Posterior cingulate gyrus (tissue), 11 donors: ENCODE measurements at regions not wholly inside any gene's neighbourhood (a gene's known extent, or its start where the extent isn't known, plus 50 kb on each side); places are given as distances from the start of the nearest gene placed in this dataset.
"Not testable (repeated sequence)": the region's sequence is repeated elsewhere in the genome, so short reads cannot be mapped to it uniquely, and the experiment has no call there.

Source experiments
- DNase-seq, 10 donors: peaks; one replicate each; pipeline versions ENCODE4 v3.0.0 to v3.0.0-alpha.2; 2020 to 2021; ENCODE audit warnings: mixed read lengths in 3 of 10
- intact Hi-C: fragments of 100-400 bp; cut with DNase I; formaldehyde crosslinking; loops from one replicate; pipeline ENCODE4 v1.15.1; 2023

DNA sequence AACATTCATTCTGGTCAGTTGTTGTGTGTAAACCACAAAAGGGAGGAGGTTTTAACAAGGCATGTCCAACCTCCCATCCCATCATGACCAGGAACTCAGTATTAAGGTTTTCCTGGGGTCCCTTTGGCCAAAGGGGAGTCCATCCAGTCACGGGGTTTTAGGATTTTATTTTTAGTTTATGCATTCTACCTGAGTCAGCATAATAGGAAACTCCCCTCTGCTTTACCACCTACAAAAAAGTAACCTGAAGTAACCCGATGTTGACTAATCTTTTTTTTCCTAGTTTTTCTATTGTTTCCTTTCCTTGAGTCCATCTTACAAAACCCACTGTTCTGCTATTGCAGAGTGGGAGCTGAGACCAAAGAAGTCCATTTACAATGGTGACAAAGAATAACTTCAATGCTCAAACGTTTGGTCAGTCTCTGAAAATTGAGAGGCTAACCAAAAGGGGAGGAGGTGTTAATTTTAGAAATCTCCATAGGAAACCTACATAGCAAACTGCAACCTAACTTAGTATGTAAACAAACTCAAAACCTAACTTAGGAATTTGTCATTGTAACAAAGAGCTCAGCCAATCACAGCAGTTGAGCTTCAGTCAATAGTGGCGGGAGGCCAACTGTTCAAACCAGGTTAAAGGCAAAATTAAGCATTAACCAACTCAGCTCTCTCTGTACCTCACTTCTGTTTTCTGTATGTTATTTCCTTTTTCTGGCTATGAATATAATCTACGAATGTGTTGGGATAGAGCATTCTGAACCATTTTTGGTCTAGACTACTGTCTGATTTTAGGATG is 1954.1 kb downstream of the PCDH9 start:
- intact Hi-C loops: no loop called here

DNA sequence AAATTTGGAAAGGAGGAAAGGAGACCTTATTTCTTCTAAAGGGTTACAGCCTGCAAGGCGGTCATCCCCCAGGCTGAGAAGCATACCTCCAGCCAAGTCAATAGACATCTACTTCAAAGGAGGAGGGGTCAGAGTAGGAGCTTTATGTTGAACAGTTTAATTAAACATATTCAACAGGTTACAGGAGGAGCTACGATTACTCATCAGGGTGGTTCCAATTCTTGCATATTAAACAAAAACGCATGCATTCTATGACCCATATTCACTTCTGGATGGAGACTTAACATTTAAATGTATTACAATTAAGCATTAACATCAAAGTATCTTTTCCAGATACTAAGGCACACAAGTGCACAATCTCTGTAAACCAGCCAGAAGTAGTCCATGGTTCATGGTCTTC is 1955.0 kb downstream of the PCDH9 start:
- no peak for DNase-seq
- intact Hi-C loops: no loop called here

More for the DNA sequence above, 1954.1 kb downstream of the PCDH9 start:
- DNase-seq: no peak

DNA sequence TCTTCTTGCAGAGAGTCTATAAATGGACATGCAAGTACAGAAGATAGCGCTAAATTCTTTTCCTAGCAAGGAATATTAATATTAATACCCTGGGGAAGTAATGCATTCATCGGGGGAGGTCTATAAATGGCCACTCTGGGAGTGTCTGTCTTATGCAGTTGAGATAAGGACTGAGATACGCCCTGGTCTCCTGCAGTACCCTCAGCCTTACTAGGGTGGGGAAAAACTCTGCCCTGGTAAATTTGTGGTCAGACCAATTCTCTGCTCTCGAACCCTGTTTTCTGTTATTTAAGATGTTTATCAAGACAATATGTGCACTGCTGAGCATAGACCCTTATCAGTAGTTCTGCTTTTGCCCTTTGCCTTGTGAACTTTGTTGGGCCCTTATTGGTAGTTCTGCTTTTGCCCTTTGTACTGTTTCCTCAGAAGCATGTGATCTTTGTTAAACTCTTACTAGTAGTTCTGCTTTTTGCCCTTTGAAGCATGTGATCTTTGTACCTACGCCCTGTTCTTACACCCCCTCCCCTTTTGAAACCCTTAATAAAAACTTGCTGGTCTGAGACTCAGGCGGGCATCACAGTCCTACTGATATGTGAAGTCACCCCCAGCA is 1956.2 kb downstream of the PCDH9 start:
- intact Hi-C loops, DNase-seq: not testable (repeated sequence)

DNA sequence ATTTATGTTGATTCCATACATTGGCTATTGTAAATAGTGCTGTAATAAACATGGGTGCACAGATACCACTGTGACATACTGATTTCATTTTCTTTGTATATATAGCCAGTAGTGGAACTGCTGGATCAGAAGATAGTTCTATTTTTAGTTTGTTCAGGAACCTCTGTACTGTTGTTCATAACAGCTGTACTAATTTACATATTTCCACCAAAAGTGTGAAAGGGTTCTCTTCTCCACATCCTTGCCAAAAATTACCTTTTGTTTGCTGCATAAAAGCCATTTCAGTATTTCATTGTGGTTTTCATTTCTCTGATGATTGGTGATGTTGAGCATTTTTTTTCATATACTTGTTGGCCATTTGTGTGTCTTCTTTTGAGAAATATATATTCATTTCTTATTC is 1962.1 kb downstream of the PCDH9 start:
- intact Hi-C loops: no loop called here
- no peak for DNase-seq

DNA sequence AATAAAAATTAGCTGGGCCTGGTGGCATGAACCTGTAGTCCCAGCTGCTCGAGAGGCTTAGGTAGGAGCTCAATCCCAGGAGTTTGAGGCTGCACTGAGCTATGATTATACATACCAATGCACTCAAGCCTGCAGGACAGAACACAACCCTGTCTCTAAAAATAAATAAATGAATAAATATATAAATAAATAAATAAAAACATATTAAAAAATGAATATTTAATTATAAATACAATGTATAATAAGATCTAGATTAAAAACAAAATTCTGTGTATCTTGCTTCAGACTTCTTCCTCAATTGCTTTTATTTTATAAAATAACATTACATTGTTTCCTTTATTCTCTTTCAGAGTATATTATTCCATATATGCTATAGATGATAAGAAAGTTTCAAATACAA is 1964.1 kb downstream of the PCDH9 start:
- DNase-seq: no peak
- intact Hi-C loops: no loop called here

DNA sequence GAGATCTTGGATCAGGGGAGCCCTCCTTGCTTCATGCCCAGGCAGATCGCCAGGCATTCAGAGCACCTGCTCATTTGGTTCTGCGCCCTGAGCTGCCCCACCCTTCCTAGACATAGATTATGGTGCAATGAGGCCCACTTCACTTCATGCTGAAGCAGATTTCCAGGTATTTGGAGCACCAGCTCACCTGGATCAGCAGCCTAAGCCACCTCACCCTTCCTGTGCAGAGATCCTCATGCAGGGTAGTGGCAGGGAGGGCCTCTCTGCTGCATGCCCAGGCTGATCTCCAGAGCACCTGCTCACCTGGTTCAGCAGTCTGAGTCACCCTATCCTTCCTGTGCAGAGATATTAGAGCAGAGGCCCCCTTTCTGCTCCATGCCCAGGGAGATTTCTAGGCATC is 1966.1 kb downstream of the PCDH9 start:
- peak in 3 of 10 donors; percentile 15 to 49 (median 45) for DNase-seq
- intact Hi-C loops: no loop called here

DNA sequence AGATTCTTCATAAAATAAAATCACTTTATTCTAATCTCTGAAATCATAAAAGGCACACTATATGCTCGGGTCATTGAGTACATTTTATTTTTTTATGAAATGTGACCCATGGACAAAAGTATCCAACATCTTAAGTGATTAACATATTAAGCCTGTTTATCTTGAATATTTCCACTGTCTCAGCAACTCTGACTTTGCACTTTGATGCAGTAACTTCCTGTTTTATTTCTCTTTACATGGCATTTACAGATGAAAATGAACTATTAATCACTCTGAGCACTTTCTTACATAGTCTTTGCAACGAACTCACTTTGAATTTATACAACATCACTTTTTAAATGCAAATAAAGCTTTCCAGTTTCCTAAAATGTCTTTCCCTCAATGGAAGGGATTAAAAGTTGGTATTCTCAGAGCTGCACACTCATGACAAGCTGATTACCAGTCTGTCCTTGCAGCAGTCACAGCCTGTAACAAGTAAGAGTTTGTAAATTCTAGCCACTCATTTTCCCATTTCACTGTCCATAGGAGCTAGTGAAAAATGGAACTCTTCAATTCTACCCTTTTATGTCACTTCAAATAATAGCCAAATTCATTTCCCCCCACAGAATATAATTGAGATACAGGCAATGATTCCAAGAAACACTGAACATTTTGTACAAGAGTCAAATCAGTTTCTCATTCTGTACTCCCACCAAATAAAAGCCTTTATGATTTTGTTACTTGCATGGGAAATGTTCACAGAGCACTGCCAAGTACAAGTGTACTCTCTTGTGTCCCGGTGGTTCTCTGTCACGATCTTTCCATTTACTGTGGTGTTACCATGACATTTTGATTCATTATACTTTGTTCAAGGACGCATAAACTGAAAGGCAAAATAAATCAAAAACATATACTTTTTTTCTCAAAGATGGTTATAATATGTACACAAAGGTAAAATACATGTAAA is 1968.9 kb downstream of the PCDH9 start:
- DNase-seq: no peak
- intact Hi-C loops: no loop called here

DNA sequence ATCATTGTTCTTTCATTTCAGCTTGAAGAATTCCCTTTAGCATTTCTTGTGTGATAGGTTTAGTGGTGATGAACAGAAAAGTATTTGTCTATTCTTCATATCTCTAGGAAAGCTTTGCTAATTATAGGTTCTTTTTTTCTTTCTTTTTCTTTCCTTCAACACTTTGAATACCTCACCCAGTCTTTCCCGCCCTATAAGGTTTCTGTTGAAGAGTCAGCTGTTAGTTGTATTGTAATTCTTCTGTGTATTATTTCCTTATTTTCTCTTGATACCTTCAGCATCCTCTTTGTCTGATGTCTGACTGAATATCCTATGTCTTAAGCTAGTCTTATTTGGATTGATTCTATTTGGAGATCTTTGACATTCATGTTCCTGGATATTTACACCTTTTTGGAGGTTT is 1989.4 kb downstream of the PCDH9 start:
- intact Hi-C loops: no loop called here

DNA sequence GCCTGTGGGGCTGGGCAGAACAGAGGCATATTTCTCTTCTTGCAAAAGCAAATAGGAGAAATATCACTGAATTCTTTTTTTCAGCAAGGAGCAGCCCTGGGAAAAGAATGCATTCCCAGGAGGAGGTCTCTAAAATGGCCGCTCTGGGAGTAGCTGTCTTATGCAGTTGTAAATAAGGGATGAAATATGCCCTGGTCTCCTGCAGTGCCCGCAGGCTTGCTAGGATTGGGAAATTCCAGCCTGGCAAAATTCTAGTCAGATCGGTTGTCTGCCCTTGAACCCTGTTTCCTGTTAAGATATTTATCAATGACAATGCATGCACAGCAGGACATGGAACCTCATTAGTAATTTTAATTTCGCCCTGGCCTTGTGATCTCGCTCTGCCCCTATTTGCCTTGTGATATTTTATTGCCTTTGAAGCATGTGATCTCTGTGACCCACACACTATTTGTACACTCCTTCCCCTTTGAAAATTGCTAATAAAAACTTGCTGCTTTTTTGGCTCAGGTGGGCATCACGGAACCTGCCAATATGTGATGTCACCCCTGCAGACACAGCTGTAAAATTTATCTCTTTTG is 1993.2 kb downstream of the PCDH9 start:
- intact Hi-C loops: no loop called here
- no peak for DNase-seq

More for the DNA sequence above, 1989.4 kb downstream of the PCDH9 start:
- no peak for DNase-seq

DNA sequence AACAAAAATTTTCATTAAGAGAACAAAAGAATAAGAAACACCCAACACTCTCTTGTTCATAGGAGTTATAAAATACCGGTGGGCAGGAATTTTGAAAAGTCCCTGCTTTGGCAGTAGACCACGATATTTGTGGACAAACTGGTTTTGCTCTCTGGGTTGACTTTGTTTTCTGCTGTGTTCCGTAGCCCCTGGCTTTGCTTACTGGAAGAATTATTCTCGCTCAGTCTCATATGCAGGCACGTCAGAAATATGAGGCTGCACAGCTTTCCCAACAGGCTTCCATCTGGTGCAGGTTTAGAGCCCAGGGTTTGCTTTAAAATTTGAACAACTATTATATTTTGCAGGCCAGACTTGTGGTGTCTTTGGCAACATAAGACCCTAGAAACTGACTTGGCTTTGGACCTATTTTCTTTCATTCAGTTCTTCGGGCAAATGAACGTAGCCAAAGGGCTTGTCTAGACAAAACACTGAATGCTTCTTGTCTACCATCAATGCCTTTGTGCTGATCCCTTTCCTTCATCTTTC is 2012.6 kb downstream of the PCDH9 start:
- intact Hi-C loops: no loop called here
- no peak for DNase-seq

DNA sequence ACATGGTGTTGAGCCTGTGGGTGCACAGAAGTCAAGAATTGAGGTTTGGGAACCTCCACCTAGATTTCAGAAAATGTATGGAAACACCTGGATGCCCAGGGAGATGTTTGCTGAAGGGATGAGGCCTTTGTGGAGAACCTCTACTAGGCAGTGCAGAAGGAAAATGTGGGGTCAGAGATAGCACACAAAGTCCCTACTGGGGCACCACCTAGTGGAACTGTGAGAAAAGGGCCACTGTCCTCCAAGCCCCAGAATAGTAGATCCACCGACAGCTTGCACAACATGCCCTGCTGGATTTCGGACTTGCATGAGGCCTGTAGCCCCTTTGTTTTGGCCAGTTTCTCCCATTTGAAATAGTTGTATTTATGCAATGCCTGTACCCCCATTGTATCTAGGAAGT is 2027.3 kb downstream of the PCDH9 start:
- intact Hi-C loops: not testable (repeated sequence)
- DNase-seq: peak in 1 of 10 donors; percentile 48

DNA sequence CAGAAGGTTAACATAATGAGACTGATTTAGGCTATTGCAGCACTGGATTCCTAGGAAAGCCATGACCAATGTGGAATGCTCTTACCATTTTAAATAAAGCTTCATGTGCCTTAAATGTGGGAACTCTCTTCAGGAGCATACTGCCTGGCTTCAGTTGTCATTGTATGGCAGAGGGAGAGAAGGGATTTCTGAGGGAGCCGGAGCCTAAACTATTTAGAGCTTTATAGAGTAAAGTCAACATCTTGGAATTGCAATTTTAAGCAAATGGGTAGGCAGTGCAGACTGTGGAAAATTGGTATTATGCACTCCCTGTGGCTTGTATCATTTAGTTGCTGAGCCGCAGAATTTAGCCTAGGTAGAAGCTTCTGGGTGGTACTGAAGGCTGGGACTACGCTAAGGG is 2041.4 kb downstream of the PCDH9 start:
- DNase-seq: no peak
- intact Hi-C loops: no loop called here

DNA sequence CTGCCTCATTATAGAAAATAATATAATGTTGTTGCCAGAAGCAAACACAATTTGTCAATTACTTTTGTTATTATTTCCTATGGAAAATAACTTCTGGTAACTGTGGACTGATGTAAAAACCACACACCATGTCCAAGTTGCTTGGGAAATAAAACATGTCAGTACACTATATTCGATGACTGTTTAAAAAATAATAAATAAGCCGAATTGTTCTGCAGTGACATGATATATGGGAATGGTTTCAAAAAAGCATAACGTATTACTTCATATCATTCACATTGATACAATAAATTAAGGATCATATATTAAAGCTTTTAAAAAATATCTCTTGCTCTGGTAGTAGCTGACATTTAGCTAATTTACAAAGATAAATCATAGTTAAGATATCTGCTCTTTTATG is 2062.1 kb downstream of the PCDH9 start:
- intact Hi-C loops: no loop called here
- DNase-seq: no peak

DNA sequence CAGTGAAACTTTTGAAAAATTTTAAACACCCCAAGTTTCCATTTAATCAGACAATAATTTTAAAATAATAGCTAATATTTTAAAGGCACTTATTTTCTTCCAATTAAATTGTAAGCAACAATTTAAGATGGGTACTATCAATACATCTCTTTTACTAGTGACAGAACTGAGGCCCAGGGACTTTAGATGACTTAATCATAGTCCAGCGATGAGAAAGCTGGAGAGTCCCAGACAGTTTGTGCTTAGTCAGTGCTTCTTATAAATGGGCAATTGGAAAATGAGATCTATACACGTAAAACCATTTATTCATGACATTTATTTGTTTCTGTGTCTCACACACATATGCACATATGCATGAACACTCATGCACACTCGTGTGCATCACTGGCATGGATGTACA is 2063.5 kb downstream of the PCDH9 start:
- intact Hi-C loops: no loop called here

DNA sequence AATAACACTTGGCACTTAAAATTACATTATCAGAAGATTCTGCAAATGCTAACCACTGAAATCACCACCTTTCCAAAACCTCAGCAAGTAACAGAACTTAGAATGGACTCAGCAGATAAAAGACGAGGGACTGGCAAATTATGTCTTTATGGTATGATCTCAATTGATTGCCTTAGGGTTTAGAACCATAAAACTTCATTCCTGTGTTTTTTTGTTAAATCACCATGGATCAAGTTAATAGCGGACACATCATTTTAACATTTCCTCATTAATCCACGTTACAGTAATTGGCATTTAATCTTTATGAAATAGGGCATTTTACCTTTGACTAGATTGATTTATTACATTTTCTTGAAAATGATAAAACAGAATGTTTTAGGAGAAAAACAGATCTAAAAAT is 2070.3 kb downstream of the PCDH9 start:
- intact Hi-C loops: no loop called here
- no peak for DNase-seq

More for the DNA sequence above, 2063.5 kb downstream of the PCDH9 start:
- DNase-seq: no peak

DNA sequence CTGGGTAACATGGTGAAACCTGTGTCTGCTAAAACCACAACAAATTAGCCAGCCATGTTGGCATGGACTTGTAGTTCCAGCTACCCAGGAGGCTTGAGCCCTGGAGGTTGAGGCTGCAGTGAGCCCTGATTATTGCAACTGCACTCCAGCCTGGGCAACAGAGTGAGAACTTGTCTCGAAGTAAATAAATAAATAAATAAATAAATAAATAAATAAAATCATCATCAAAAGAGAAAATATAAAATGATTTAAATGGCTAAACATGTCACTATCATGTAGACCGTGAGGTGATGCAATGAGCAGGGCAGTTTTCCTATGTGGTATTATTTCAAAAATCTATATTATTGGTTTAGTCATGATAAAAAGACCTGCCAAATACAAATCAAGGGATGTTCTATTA is 2074.3 kb downstream of the PCDH9 start:
- DNase-seq: no peak
- intact Hi-C loops: no loop called here

DNA sequence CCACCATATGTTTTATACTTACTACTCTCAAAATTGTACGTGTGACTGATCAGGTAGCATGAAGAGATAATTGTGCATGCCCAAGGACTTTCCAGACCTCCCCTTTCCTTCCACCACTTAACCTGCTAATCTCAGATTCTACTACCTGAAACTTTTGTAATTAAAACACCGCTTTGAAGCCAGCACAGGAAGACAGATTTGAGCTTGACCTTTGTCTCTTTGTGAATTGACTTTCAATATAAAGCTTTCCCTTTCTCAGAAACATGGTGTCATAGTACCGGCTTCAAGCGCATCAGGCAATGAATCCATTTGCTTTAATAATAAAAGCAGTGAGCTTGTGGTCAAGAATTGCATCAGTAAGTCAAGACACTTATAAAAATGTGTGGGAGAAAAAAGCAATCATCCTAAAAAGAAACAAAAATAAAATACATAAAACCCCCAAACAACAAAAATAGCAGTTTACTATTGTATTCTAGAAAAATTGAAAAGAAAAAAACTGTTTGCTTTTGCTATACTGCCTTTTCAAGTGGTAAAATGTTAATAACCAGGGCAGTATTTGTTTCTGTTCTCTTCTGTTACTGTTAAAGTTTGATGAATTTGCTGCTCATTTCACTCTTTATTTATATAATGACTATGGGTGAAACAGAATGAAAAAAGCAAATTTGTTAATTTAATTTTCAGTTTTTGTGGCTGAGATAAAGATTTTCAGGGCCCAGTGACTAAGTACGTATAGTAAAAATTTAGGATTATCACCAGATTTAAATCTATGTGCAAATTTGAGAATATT is 2075.3 kb downstream of the PCDH9 start:
- DNase-seq: no peak
- intact Hi-C loops: no loop called here

DNA sequence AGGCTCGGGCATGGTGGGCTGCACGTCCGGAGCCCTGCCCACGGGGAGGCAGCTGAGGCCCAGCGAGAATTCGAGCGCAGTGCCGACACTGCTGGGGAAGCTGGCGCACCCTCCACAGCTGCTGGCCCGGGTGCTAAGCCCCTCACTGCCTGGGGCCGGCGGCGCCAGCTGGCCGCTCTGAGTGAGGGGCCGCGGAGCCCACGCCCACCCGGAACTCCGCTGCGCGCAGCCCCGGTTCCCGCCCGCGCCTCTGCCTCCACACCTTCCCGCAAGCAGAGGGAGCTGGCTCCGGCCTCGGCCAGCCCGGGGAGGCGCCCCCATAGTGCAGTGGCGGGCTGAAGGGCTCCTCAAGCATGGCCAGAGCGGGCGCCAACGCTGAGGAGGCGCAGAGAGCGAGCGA is 2080.4 kb downstream of the PCDH9 start:
- intact Hi-C loops: no loop called here
- DNase-seq: peak in 1 of 10 donors; percentile 67

DNA sequence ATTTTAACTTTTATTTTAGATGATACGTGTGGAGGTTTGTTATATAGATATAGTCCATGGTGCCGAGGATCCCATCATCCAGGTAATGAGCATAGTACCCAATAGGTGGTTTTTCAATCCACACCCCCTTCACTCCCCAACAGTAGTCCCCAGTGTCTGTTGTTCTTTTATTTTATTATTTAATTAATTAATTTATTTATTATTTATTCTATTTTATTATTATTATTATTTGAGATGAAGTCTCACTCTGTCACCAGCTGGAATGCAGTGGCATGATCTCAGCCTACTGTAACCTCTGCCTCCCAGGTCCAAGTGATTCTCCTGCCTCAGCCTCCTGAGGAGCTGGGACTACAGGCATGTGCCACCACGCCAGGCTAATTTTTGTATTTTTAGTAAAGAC is 2086.2 kb downstream of the PCDH9 start:
- DNase-seq: no peak
- intact Hi-C loops: no loop called here

DNA sequence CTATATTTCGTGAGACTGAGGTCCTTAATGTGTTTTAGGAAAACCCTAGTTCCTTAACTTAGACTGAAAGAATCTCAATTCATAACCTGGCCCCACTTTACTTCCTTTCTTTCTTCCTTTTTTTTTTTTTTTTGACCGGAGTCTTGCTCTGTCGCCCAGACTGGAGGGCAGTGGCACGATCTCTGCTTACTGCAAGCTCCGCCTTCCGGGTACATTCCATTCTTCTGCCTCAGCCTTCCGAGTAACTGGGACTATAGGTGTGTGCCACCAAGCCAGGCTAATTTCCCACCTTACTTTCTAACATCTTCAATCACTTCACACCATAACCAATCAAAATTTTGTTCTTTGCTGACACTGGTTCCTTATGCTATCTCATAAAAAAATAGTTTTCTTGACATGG is 2097.0 kb downstream of the PCDH9 start:
- intact Hi-C loops: no loop called here
- no peak for DNase-seq
